Thoracic aorta (tissue), 2 donors: ENCODE measurements at regions not wholly inside any gene's neighbourhood (a gene's known extent, or its start where the extent isn't known, plus 50 kb on each side); places are given as distances from the start of the nearest gene placed in this dataset.

Experiments used
- ATAC-seq: fragments of 150-250 bp; one replicate; pipeline ENCODE4 v1.8.0; 2017; ENCODE audit warnings: low read depth; ENCODE audit not compliant: insufficient number of reproducible peaks, low FRiP score
- DNase-seq: peaks from one replicate; pipeline ENCODE4 v3.0.0-alpha.2; 2020; ENCODE audit warnings: low spot score
- H3K27ac ChIP-seq, 2 donors: fragments of 200-600 bp; sonication (generic); 1 replicate in 1 of 2; 2 replicates in 1 of 2; pipeline ENCODE4 v1.5.1; 2016; ENCODE audit warnings: mild to moderate bottlenecking in 2 of 2, moderate library complexity in 2 of 2
- H3K27me3 ChIP-seq: fragments of 200-600 bp; sonication (generic); replicated peaks from 2 replicates; pipeline ENCODE4 v1.6.0; 2016; ENCODE audit warnings: mild to moderate bottlenecking; ENCODE audit not compliant: insufficient read depth
- H3K36me3 ChIP-seq: fragments of 200-600 bp; sonication (generic); one replicate; pipeline ENCODE4 v1.5.1; 2016
- H3K4me1 ChIP-seq, 2 donors: fragments of 200-600 bp; sonication (generic); 1 replicate in 1 of 2; 2 replicates in 1 of 2; pipeline versions ENCODE4 v1.5.1 to v1.6.0; 2016; ENCODE audit warnings: low read depth in 2 of 2, mild to moderate bottlenecking in 1 of 2; ENCODE audit not compliant: control insufficient read depth in 1 of 2
- H3K4me3 ChIP-seq: fragments of 200-600 bp; sonication (generic); 2 replicates; pipeline ENCODE4 v1.5.1; 2016; ENCODE audit warnings: mild to moderate bottlenecking
- H3K9me3 ChIP-seq: fragments of 200-600 bp; sonication (generic); 2 replicates; pipeline ENCODE4 v1.5.1; 2016
- CTCF ChIP-seq: fragments of 200-600 bp; sonication (generic); IDR thresholded peaks from one replicate; pipeline ENCODE4 v1.5.1; 2019; ENCODE audit warnings: antibody characterized with exemption

- Histone ChIP-seq H3K36me3 (no peaks in the 10 kb centered on the region), H3K4me1 (no peaks in the 10 kb centered on the region), H3K27ac (no peak overlapping the region), H3K27me3 (no peaks in the 10 kb centered on the region), H3K9me3 (no peaks in the 10 kb centered on the region), H3K4me3 (no peak overlapping the region)
- TF ChIP-seq CTCF, result no peak
- ATAC-seq (no peak), DNase-seq (no peak)
Measured at GRCh38 chr1:219083631-219084030, 90.0 kb upstream of the LYPLAL1 start.

GRCh38 chr1:219085082-219085481, 88.6 kb upstream of the LYPLAL1 start:
- no peak overlapping the region for H3K4me3 ChIP-seq
- no peak for DNase-seq
- no peak for ATAC-seq
- H3K4me1 ChIP-seq, result no peaks in the 10 kb centered on the region
- no peak overlapping the region for H3K27ac ChIP-seq
- H3K9me3 ChIP-seq, result no peaks in the 10 kb centered on the region
- H3K27me3 ChIP-seq, result no peaks in the 10 kb centered on the region
- H3K36me3 ChIP-seq, result no peaks in the 10 kb centered on the region
- no peak for TF ChIP-seq CTCF

GRCh38 chr1:219085988-219086387, 87.7 kb upstream of the LYPLAL1 start:
- Histone ChIP-seq H3K36me3 (no peaks in the 10 kb centered on the region), H3K4me1 (no peaks in the 10 kb centered on the region), H3K9me3 (no peaks in the 10 kb centered on the region), H3K27me3 (no peaks in the 10 kb centered on the region), H3K27ac (no peak overlapping the region), H3K4me3 (no peak overlapping the region)
- ATAC-seq, result no peak
- DNase-seq, result no peak
- TF ChIP-seq CTCF, result no peak

GRCh38 chr1:219086956-219087469, 86.7 kb upstream of the LYPLAL1 start:
- no peak for TF ChIP-seq CTCF
- Histone ChIP-seq H3K36me3 (no peaks in the 10 kb centered on the region), H3K9me3 (no peaks in the 10 kb centered on the region), H3K27ac (no peak overlapping the region), H3K4me3 (no peak overlapping the region), H3K4me1 (no peaks in the 10 kb centered on the region), H3K27me3 (no peaks in the 10 kb centered on the region)
- DNase-seq (no peak), ATAC-seq (no peak)

GRCh38 chr1:219088778-219089557, 84.7 kb upstream of the LYPLAL1 start:
- peaks cover 4% of the 10 kb centered on the region for H3K9me3 ChIP-seq
- H3K36me3 ChIP-seq, result no peaks in the 10 kb centered on the region
- DNase-seq (peak; percentile 54), ATAC-seq (peak; percentile 60)
- H3K4me3 ChIP-seq, result no peak overlapping the region
- no peaks in the 10 kb centered on the region for H3K27me3 ChIP-seq
- no peaks in the 10 kb centered on the region for H3K4me1 ChIP-seq
- H3K27ac ChIP-seq, result no peak overlapping the region
- TF ChIP-seq CTCF, result no peak
